NCI-H187 treated with DMSO at 0.1 percent for 48 hours (cell line): ENCODE measurements at regions not wholly inside any gene's neighbourhood (a gene's known extent, or its start where the extent isn't known, plus 50 kb on each side); places are given as distances from the start of the nearest gene placed in this dataset.

ENCODE experiments used
- DNase-seq: peaks from one replicate; lab custom pipeline; 2025; lab: John Stamatoyannopoulos, UW

DNA sequence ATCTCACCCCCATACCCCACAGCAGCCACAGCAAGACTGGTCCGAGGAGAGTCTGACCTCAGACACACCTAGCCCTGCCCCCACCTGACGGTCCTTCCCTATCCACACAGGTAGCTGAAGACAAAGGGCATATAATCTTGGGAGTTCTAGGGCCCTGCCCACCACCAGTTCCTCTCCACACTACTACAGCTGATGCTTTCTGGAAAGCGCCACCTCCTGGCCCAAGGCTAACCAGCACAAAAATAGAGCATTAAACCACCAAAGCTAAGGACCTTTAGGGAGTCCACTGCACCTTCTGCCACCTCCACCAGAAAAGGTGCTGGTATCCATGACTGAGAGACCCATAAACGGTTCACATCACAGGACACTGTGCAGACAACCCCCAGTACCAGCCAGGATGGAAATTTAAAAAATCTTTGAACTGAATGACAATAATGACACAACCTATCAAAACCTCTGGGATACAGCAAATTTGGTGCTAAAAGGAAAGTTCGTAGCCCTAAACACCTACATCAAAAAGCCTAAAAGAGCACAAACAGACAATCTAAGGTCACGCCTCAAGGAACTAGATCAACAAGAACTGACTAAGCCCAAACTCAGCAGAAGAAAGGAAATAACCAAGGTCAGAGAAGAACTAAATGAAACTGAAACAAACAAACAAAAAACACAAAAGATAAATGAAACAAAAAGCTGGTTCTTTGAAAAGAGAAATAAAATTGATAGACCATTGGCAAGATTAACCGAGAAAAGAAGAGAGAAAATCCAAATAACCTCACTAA, 122.1 kb upstream of the TPRG1 start:
- DNase-seq, result no peak

- DNase-seq, result no peak
Observed at GRCh38 chr3:189053322-189053721, 118.4 kb upstream of the TPRG1 start.

DNA sequence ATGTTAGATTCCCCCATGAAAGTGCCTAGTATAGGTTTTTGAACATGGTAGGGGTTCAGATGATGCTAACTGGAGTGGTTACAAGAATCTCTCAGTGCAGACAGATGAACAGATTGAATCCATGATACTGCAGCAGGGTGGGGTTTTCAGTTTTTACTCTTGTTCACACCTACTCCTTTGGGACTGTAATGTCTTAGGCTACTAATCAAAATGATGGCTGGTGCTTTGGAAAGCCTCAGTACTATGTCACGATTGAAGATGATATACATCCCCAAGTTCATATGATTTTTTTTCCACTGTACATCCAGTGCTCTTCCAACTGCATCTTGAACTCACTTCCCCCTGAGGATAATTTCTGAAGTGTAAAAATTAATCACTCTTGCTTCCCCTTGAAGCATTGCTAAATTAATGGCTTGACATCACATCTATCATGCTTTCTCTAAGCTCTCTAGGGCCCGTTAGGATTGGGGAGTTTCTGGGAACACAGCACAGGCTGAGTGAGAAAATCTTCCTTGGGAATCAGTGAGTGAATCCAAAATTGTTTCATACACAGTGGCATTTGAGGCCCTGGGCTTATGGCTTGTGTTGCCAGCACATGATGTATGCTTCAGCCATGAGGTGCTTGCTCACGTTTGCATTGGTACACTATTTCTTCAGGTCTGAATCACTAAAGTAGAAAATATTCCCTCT, 115.0 kb upstream of the TPRG1 start:
- no peak for DNase-seq

DNA sequence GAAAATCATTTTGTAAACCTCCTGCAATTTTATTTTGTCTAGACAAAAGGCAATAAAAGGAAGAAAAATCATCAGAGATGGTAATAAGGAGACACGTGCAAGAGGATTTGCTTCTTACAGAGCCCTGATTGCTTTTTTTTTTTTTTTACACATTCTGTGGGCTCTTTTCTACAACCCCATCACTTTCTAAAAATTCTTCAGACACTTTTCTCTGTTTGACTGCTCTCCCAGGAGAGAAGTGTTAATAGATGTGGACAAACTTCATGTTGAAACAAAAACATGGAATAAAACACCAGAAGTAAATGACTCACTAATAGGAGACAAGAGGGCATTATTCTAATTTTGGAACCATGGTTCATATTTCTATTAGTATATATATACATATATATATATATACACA, 114.4 kb upstream of the TPRG1 start:
- DNase-seq, result no peak

- no peak for DNase-seq
Observed at GRCh38 chr3:189058071-189058470, 113.7 kb upstream of the TPRG1 start.

GRCh38 chr3:189070965-189071364, 100.8 kb upstream of the TPRG1 start:
- no peak for DNase-seq

GRCh38 chr3:189071446-189071845, 100.3 kb upstream of the TPRG1 start:
- DNase-seq, result no peak

DNA sequence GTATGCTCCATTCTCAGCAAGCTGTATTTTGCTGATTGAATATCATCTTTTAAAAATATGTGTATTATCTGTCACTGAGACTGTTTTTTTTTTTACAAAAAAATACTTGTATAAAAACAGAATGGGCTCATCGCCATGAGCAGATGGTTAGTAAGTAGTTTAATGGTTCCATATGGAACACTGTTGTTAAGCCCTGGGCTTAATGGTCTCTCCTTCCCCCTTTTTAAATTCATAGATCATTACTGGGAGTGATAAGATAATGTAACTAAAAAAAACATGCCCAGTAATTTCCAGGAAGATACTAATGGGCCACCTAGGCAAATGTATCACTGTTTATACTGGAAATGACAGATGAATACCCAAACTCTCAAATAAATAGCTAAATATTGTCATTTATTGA, 95.3 kb upstream of the TPRG1 start:
- DNase-seq, result no peak

- no peak for DNase-seq
Observed at GRCh38 chr3:189080745-189081144, 91.0 kb upstream of the TPRG1 start.

DNA sequence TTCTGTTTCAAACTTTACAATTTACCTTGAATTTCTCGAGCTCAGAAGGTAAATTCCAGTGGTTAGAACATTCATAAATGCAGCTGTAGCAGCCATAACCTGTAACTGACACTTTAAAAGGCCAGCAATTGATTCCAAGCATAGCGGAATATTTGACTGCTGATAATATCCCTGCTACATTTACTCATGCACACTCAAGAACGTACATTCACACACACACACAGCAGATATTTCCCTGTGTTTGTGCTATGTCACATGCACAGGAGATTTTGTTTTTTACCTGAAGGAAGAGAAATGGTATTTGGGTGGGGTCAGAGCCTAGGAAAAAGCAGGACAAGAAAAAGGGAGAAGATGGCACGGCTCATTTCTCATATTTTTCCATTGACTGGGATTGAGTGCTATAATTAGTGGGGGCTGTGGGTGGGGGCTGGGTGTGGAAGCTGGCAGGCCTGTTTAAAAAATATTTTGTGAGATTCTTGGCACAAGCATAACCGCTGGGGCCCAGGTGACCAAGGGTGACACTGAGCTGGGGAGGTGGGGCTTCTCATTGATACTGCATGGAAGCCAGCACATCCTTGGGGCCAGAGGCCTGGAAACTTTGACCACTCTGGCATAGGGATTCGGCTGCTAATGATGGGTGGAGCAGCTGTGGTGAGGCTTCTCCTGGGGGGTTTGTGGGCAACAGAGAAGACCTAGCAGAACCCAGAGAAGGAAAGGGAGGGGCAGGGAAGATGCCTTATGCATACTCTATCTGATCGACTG, 88.9 kb upstream of the TPRG1 start:
- DNase-seq, result no peak

- no peak for DNase-seq
Observed at GRCh38 chr3:189084620-189085019, 87.2 kb upstream of the TPRG1 start.

DNA sequence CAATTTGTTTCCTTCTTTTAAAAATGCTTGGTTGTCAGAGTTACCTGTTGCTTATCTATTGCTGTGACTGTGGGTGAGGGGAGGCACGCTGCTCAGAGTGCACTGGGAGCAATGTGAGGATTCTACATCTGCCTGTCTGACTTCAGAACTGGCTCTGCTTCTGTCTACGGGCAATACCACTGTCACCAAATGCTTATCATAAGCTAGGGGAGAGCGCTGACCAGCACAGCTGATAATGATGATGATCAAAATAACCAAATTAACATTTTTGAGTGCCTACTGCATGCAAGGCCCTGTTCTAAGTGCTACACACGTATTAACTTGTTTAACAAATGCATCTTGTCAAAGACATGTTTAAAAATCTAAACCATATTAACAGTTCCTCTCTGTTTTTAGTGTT, 79.2 kb upstream of the TPRG1 start:
- DNase-seq, result no peak

DNA sequence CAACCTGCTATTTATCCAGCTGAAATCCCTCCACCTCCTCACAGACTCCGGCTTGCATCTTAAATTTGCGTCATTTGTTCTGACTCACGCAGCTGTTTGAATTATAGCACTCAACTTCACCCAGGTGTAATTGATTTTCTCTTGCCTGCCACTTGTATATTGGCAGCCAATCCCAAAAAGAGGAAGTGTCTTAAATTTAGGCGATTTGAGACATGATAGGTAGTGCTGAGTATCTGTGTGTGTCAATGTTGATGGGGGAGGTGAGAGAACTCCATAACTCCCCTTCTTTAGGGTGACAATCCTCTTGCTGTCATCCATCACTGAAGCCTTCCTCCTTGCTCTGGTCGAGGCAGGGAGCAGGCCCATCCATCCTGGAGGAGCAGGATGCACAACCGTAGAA, 77.2 kb upstream of the TPRG1 start:
- DNase-seq, result peak; percentile 51

- DNase-seq, result no peak
Observed at GRCh38 chr3:189096092-189096491, 75.7 kb upstream of the TPRG1 start.

DNA sequence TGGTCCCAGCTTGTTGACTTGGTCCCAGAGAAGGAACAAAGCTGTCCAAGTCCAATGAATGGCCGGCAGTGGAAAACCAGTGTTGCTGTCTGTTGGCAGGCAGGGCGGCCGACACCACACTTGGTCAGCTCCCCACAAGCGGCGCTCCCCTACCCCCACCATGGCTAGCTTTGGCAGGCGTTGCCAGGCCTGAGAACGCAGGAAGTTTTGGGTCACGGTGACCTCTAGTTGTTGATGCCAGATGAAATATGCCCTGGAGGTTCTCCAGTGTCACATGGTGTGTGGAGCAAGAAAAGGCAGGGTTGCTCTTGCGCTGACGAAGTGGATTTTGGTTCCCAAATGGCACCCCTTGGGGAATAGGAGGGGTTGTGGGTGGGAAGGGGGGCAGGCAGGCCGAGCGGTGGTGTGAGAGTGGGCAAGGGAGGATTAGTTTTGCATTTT, 72.7 kb upstream of the TPRG1 start:
- DNase-seq, result no peak

DNA sequence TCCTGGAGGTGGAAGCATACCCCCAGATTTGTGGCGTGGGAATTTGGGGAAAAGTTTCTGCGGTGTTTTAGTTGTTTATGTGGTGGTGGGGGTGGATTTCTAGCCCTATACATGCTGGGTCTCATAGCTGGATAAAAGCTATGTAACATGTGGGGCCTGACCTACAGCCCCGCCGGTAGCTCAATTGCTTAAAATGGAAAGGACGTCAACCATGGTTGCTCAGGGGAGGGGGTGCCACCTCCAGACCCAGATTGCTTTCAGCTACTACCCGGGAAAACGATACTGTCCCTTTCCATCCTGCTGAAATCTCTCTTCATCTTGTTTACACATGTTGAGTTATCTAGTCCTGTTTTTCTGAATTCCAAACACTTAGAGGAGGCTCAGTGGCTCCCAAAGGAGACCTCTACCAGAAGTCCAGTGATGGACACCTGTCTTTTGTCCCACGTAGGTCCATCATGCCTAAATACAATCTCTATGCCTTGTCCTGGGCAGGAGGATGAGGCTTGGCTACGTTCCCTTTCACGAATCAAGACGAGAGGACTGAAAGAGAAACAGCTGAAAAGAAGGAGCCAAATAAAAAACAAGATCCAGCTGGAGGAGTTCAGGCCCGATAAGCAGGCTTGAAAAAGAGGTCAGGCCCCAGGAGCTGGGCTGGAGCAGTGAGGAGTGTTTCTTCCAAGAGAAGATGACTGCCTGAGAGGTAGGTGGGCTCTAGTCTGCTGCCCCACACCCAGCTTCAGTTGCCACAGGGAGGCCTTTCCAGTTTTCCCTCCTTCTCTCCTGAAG, 72.1 kb upstream of the TPRG1 start:
- no peak for DNase-seq

- no peak for DNase-seq
Observed at GRCh38 chr3:189100866-189101265, 70.9 kb upstream of the TPRG1 start.

GRCh38 chr3:189101594-189101993, 70.2 kb upstream of the TPRG1 start:
- no peak for DNase-seq

- DNase-seq, result no peak
Observed at GRCh38 chr3:189103208-189103607, 68.6 kb upstream of the TPRG1 start.

DNA sequence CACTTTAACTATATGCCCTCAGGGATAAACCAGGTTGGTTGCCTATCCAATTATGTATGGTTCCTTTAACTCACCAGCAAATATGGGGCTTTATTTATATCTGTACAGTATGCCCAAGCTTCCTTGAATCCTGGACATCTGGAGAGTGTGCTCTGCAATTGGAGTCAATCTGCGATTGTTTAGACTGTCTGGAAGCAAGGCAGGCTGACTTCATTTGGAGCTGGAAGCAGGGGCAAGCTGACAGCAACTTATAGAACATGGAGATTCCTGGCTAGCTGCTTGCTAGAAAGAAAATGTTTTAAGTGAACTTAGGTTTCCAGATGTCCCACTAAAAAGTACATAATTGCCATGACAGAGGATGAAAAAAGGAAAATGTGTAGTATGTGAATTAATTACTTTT, 63.7 kb upstream of the TPRG1 start:
- no peak for DNase-seq

- no peak for DNase-seq
Observed at GRCh38 chr3:189108735-189109134, 63.0 kb upstream of the TPRG1 start.

DNA sequence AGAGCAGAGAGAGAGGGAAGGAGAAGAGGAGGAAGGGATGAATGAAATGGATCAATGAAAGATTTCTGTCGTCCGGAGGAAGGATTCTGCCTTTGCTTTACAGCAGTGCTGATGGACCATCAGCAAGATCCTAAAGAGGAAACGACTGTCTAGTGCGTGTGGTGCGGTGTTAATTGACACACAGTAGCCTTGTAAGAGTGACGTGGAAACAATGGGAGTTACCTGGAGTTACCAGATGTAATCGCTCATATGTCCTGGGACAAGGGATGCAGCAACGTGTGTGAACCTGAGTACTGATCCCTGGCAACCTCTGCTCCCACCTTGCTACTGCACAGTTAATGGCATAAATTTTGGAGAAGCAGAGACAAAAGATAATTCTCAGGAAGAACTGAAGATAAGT, 62.6 kb upstream of the TPRG1 start:
- no peak for DNase-seq
